Testis (tissue), 2 donors: ENCODE measurements at regions not wholly inside any gene's neighbourhood (a gene's known extent, or its start where the extent isn't known, plus 50 kb on each side); places are given as distances from the start of the nearest gene placed in this dataset.

Experiments used
- DNase-seq: peaks from one replicate; pipeline ENCODE4 v3.0.0-alpha.2; 2019
- H3K27ac ChIP-seq, 2 donors: fragments of 200-600 bp; sonication (generic); one replicate each; pipeline ENCODE4 v1.5.1; 2019
- H3K27me3 ChIP-seq: fragments of 200-600 bp; sonication (generic); one replicate; pipeline ENCODE4 v1.5.1; 2019
- H3K36me3 ChIP-seq: fragments of 200-600 bp; sonication (generic); one replicate; pipeline ENCODE4 v1.5.1; 2017; ENCODE audit warnings: low read depth; ENCODE audit errors: missing control alignments
- H3K4me1 ChIP-seq: fragments of 200-600 bp; sonication (generic); one replicate; pipeline ENCODE4 v1.5.1; 2019
- H3K4me3 ChIP-seq, 2 donors: fragments of 200-600 bp; sonication (generic); one replicate each; pipeline ENCODE4 v1.5.1; 2017 to 2019
- H3K9me3 ChIP-seq: fragments of 200-600 bp; sonication (generic); one replicate; pipeline ENCODE4 v1.5.1; 2017
- CTCF ChIP-seq, 3 experiments: fragments of 450-650 bp in 2 of 3; fragments of 200-600 bp in 1 of 3; sonication (generic) in 1 of 3; IDR thresholded peaks; one replicate each; pipeline ENCODE4 v1.5.1; 2016 to 2019; ENCODE audit warnings: antibody characterized with exemption in 3 of 3, mild to moderate bottlenecking in 2 of 3, moderate library complexity in 1 of 3
- POLR2A ChIP-seq: fragments of 450-650 bp; IDR thresholded peaks from one replicate; pipeline ENCODE4 v1.6.1; 2017; ENCODE audit warnings: antibody characterized with exemption, mild to moderate bottlenecking, moderate library complexity
- WGBS, 2 donors: methylation state at CpG; one replicate each; pipeline ENCODE4 v1.1.5; 2018; 5-methylcytosine and 5-hydroxymethylcytosine counted together
- intact Hi-C: fragments of 100-400 bp; cut with DNase I; formaldehyde crosslinking; loops from one replicate; pipeline ENCODE4 v1.15.1; 2023; ENCODE audit warnings: low total_unique reads

GRCh38 chr7:136214356-136214755 lies 237.2 kb upstream of the MTPN start:
- no peaks in the 10 kb centered on the region for H3K4me1 ChIP-seq
- H3K4me3 ChIP-seq: no peak overlapping the region
- peak in 1 of 3 experiments; percentile 19 for TF ChIP-seq CTCF (IDR thresholded peaks at IDR 0.05)
- TF ChIP-seq POLR2A: no peak
- intact Hi-C loops: no loop called here
- WGBS, 2 donors: 71 to 74% methylated on average over 1 of the region's 1 CpG
- H3K27me3 ChIP-seq: no peaks in the 10 kb centered on the region
- no peaks in the 10 kb centered on the region for H3K9me3 ChIP-seq
- no peaks in the 10 kb centered on the region for H3K36me3 ChIP-seq
- DNase-seq: no peak
- no peak overlapping the region for H3K27ac ChIP-seq

GRCh38 chr7:136213012-136213411 lies 235.9 kb upstream of the MTPN start:
- H3K4me1 ChIP-seq: no peaks in the 10 kb centered on the region
- 79 to 84% methylated on average over 12 of the region's 12 CpGs for WGBS, 2 donors
- DNase-seq: no peak
- TF ChIP-seq CTCF (IDR thresholded peaks at IDR 0.05) (no peak), POLR2A (no peak)
- H3K27me3 ChIP-seq: no peaks in the 10 kb centered on the region
- H3K9me3 ChIP-seq: no peaks in the 10 kb centered on the region
- no peak overlapping the region for H3K4me3 ChIP-seq
- H3K27ac ChIP-seq: no peak overlapping the region
- no peaks in the 10 kb centered on the region for H3K36me3 ChIP-seq
- intact Hi-C loops: no loop called here

GRCh38 chr7:136210664-136211063 lies 233.5 kb upstream of the MTPN start:
- intact Hi-C loops: no loop called here
- Histone ChIP-seq H3K27me3 (no peaks in the 10 kb centered on the region), H3K27ac (no peak overlapping the region), H3K4me3 (no peak overlapping the region), H3K4me1 (no peaks in the 10 kb centered on the region), H3K36me3 (no peaks in the 10 kb centered on the region), H3K9me3 (no peaks in the 10 kb centered on the region)
- DNase-seq: no peak
- TF ChIP-seq CTCF (IDR thresholded peaks at IDR 0.05) (no peak), POLR2A (no peak)
- 90 to 95% methylated on average over 2 of the region's 2 CpGs for WGBS, 2 donors

- TF ChIP-seq POLR2A: no peak
- no peak for TF ChIP-seq CTCF (IDR thresholded peaks at IDR 0.05)
- no peak for DNase-seq
- intact Hi-C loops: no loop called here
- Histone ChIP-seq H3K27me3 (no peaks in the 10 kb centered on the region), H3K9me3 (no peaks in the 10 kb centered on the region), H3K4me1 (no peaks in the 10 kb centered on the region), H3K4me3 (no peak overlapping the region), H3K36me3 (no peaks in the 10 kb centered on the region), H3K27ac (no peak overlapping the region)
Measured at GRCh38 chr7:136210079-136210478, 232.9 kb upstream of the MTPN start.

GRCh38 chr7:136205956-136206355 lies 228.8 kb upstream of the MTPN start:
- intact Hi-C loops: no loop called here
- WGBS, 2 donors: 76 to 95% methylated on average over 1 of the region's 1 CpG
- TF ChIP-seq POLR2A (no peak), CTCF (IDR thresholded peaks at IDR 0.05) (no peak)

More at GRCh38 chr7:136205956-136206355, 228.8 kb upstream of the MTPN start:
- H3K4me1 ChIP-seq: no peaks in the 10 kb centered on the region
- H3K27me3 ChIP-seq: no peaks in the 10 kb centered on the region
- no peaks in the 10 kb centered on the region for H3K9me3 ChIP-seq
- no peak overlapping the region for H3K27ac ChIP-seq
- H3K4me3 ChIP-seq: no peak overlapping the region
- no peak for DNase-seq
- H3K36me3 ChIP-seq: no peaks in the 10 kb centered on the region
